ENCODE measurements at regions not wholly inside any gene's neighbourhood (a gene's known extent, or its start where the extent isn't known, plus 50 kb on each side); places are given as distances from the start of the nearest gene placed in this dataset.

DNA sequence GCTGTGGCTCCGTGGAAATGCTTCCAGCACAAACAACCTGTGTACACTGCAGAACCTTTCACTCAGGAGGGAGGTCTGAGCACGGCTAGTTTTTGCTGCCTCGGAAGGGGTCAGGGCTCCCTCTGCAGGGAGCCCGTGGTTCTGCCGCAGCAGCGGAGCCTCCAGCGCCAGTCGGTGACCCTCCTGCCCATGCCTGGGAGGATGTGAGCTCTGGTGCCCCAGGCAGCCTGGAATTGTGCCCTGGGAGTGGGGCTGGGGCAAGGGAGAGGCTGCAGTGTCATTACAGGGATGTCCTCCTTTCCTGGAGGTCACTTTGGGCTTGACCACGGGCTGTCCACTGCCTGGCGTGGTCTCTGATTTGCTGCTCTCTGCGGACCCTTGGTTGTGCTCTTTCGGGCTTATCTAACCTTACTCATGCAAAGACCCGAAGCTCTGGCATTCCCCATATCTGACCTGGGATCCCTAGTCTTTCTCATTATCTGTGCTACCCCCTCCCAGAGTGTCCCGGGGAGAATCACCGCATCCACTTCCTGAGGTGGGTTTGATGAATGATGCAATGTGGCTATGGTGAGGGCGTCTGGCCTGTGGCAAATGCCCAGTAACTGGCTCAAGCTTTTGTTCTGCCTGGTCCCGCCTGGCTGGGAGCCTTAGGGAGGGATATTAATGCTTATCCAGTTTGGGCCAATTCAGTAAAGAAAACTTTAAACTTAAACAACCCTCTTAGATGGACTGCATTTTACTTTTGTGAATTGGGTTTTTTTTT is 59.6 kb upstream of the TAGAP start (continued):
- TF ChIP-seq RAD21 (CRISPR knock-in tag; conservative IDR thresholded peaks at IDR 0.05 in 1 of 2, IDR thresholded peaks at IDR 0.05 in 1 of 2) (peak; percentile 91 to 92), SMARCA5 (IDR thresholded peaks at IDR 0.05) (no peak), KLF6 (CRISPR knock-in tag; IDR thresholded peaks at IDR 0.05; ENCODE audit: borderline replicate concordance) (no peak), CCNT2 (IDR thresholded peaks at IDR 0.05; ENCODE audit: borderline replicate concordance, extremely low read depth, insufficient read length, low read depth, low read length) (no peak), FUS (optimal IDR thresholded peaks at IDR 0.05; ENCODE audit: low read depth, low read length) (no peak), CXXC5 (CRISPR knock-in tag; IDR thresholded peaks at IDR 0.05) (peak; percentile 18; the same call in 1 of the 2 replicates), E2F8 (IDR thresholded peaks at IDR 0.05; ENCODE audit: low read depth, partially characterized antibody) (no peak), TFAP4 (CRISPR knock-in tag; IDR thresholded peaks at IDR 0.05; ENCODE audit: borderline replicate concordance) (peak; percentile 19; the same call in 1 of the 2 replicates), ZNF24 (IDR thresholded peaks at IDR 0.05) (no peak), SMC3 (conservative IDR thresholded peaks at IDR 0.05; ENCODE audit: insufficient read depth, low read depth, low read length) (peak; percentile 90), HES1 (IDR thresholded peaks at IDR 0.05; ENCODE audit: low read depth) (no peak), TAF1 (IDR thresholded peaks at IDR 0.05; ENCODE audit: control insufficient read depth, extremely low read depth, insufficient read depth, low read length, severe bottlenecking) (no peak), SOX6 (IDR thresholded peaks at IDR 0.05) (0 out of 2 replicates have a peak, but pooled peaks have one; percentile 24), NR0B1 (IDR thresholded peaks at IDR 0.05; ENCODE audit: partially characterized antibody) (no peak), RFX1 (IDR thresholded peaks at IDR 0.05) (no peak), ZNF133 (CRISPR knock-in tag; IDR thresholded peaks at IDR 0.05) (no peak), STAG1 (CRISPR knock-in tag; IDR thresholded peaks at IDR 0.05; ENCODE audit: borderline replicate concordance) (peak; percentile 84; the same call in 1 of the 2 replicates), RCOR1 (IDR thresholded peaks at IDR 0.05; ENCODE audit: borderline replicate concordance in 1 of 2, low read depth in 2 of 2, low read length in 2 of 2) (peak in 1 of 2 experiments; percentile 73; a peak in 1 of 4 replicates)
